ENCODE measurements at regions not wholly inside any gene's neighbourhood (a gene's known extent, or its start where the extent isn't known, plus 50 kb on each side); places are given as distances from the start of the nearest gene placed in this dataset.

DNA sequence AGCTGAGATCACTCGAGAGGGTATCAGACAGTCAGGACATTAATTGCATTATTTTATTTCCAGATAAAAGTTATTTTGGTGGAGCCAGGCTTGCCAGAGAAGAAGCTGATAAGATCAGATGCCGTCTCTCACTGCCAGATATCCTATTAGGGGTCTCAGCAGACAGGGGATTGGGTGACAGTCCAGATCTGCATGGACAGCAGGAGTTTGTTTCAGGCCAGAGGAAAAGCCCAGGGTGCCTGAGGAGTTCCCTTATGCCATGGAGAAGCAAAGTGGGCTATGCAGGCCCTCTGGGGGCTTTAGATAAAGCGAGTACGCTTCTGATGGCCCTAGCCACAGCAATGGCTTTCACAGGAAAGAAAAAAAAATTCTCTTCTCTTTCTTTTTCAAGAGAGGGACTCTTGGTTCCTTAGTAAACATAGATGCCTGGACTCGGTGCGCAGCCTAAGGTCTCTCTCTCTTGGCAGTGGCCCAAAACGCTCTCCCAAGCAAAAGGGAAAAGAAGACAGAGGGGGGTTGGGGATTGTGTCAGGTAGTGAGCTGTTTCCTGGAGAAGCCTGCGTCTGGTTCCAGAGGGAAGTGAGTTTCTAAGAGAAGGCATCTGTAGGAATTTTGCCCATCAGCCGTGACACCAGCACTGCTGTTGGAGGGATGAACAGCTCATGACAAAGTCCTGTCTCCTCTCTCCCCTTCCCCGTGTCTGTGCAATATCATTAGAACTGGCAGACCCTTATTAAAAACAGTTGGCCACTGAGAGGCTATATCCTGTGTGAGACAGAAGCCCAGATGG, 166.3 kb upstream of the FOXF1 start:
- H3K36me3 ChIP-seq (ENCODE audit: control insufficient read depth in 1 of 2, insufficient read depth in 2 of 2, low read length in 2 of 2): no peaks in the 10 kb centered on the region
- peaks cover 13 to 32% of the 10 kb centered on the region in 2 experiments for H3K4me1 ChIP-seq (ENCODE audit: control insufficient read depth in 1 of 2, insufficient read depth in 2 of 2, low read length in 2 of 2)
- no peaks in the 10 kb centered on the region for H3K27me3 ChIP-seq (ENCODE audit: insufficient read depth, low read length)
- RAD21 ChIA-PET (ENCODE audit: low non-redundant PET in 1 of 2, low total read pairs in 2 of 2, uncharacterized antibody in 2 of 2, unreplicated experiment in 2 of 2): no interaction called here
- no peaks in the 10 kb centered on the region for H3K79me2 ChIP-seq (ENCODE audit: insufficient read depth, low read length)
- intact Hi-C loops (cut with micrococcal nuclease): loop anchor here (5.0 kb wide), 1 partner anchor 272 kb away; no protein-coding TSS in a partner anchor
- TF ChIP-seq ELF1 (IDR thresholded peaks at IDR 0.05; ENCODE audit: borderline replicate concordance, low read depth) (no peak), EZH2 (IDR thresholded peaks at IDR 0.05) (no peak), POLR2A (IDR thresholded peaks at IDR 0.05; ENCODE audit: borderline replicate concordance, extremely low read depth, insufficient read depth, insufficient read length) (no peak)
- CTCF ChIA-PET: interaction anchor here (1.4 to 1.8 kb wide), 2 partner anchors 8 to 174 kb away, joined by 4 to 5 read pairs; no protein-coding TSS in a partner anchor
- H3K4me2 ChIP-seq (ENCODE audit: low read length): no peak overlapping the region
- H3K9me2 ChIP-seq (ENCODE audit: insufficient read depth): no peaks in the 10 kb centered on the region
- POLR2A ChIA-PET: no interaction called here
- no peak overlapping the region for H2AFZ ChIP-seq (ENCODE audit: low read depth, low read length, poor library complexity, severe bottlenecking)
- H3K9ac ChIP-seq (ENCODE audit: low read length): no peak overlapping the region
- no peaks in the 10 kb centered on the region for H4K20me1 ChIP-seq (ENCODE audit: insufficient read depth)
- BruUV-seq (replicated peaks): no TSS peak
- no peak for ATAC-seq
- H3K4me3 ChIP-seq (replicated peaks in 1 of 2; ENCODE audit: low read depth in 1 of 2, low read length in 2 of 2): no peak overlapping the region
- DNase-seq (ENCODE audit: low read depth, low spot score): no peak
- H3K27ac ChIP-seq (ENCODE audit: low read depth, low read length): no peak overlapping the region
- no peaks in the 10 kb centered on the region for H3K9me3 ChIP-seq (ENCODE audit: control insufficient read depth in 1 of 2, insufficient read depth in 1 of 2, low read depth in 1 of 2, low read length in 2 of 2)

DNA sequence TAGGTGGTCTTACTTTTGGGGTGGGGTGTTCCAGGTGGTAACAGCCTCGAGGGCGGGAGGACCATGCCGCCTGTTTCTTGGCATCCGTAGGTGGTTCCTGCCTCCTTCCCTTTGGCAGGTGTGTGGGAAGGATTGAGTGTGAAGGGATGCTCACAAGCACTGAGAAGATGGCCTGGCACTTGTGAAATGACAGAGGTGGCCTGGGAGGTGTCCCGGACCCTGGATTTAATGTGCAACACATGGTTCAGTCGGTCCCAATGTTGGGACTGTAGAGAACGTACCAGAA, 165.8 kb upstream of the FOXF1 start:
- H3K4me1 ChIP-seq (ENCODE audit: control insufficient read depth in 1 of 2, insufficient read depth in 2 of 2, low read length in 2 of 2): peaks cover 13 to 32% of the 10 kb centered on the region in 2 experiments
- H2AFZ ChIP-seq (ENCODE audit: low read depth, low read length, poor library complexity, severe bottlenecking): no peak overlapping the region
- BruUV-seq (replicated peaks): no TSS peak
- no peak for ATAC-seq
- no peaks in the 10 kb centered on the region for H3K9me3 ChIP-seq (ENCODE audit: control insufficient read depth in 1 of 2, insufficient read depth in 1 of 2, low read depth in 1 of 2, low read length in 2 of 2)
- no peaks in the 10 kb centered on the region for H4K20me1 ChIP-seq (ENCODE audit: insufficient read depth)
- no peak overlapping the region for H3K9ac ChIP-seq (ENCODE audit: low read length)
- no peaks in the 10 kb centered on the region for H3K79me2 ChIP-seq (ENCODE audit: insufficient read depth, low read length)
- ChIA-PET CTCF (interaction anchor here (1.8 kb wide), 1 partner anchor 173 kb away, joined by 4 read pairs; no protein-coding TSS in a partner anchor), POLR2A (no interaction called here), RAD21 (ENCODE audit: low non-redundant PET in 1 of 2, low total read pairs in 2 of 2, uncharacterized antibody in 2 of 2, unreplicated experiment in 2 of 2) (no interaction called here)
- no peaks in the 10 kb centered on the region for H3K36me3 ChIP-seq (ENCODE audit: control insufficient read depth in 1 of 2, insufficient read depth in 2 of 2, low read length in 2 of 2)
- H3K9me2 ChIP-seq (ENCODE audit: insufficient read depth): no peaks in the 10 kb centered on the region
- no peak overlapping the region for H3K27ac ChIP-seq (ENCODE audit: low read depth, low read length)
- no peak overlapping the region for H3K4me2 ChIP-seq (ENCODE audit: low read length)
- H3K27me3 ChIP-seq (ENCODE audit: insufficient read depth, low read length): no peaks in the 10 kb centered on the region
- DNase-seq (ENCODE audit: low read depth, low spot score): no peak
- intact Hi-C loops (cut with micrococcal nuclease): loop anchor here (5.0 kb wide), 1 partner anchor 272 kb away; no protein-coding TSS in a partner anchor
- H3K4me3 ChIP-seq (replicated peaks in 1 of 2; ENCODE audit: low read depth in 1 of 2, low read length in 2 of 2): no peak overlapping the region
- TF ChIP-seq SP1 (IDR thresholded peaks at IDR 0.05; ENCODE audit: low read depth) (no peak), YY1 (IDR thresholded peaks at IDR 0.05; ENCODE audit: extremely low read depth, insufficient replicate concordance, low read depth, low read length) (no peak), ZFX (IDR thresholded peaks at IDR 0.05) (no peak), CBX3 (IDR thresholded peaks at IDR 0.05; ENCODE audit: low read depth) (no peak), CEBPB (IDR thresholded peaks at IDR 0.05; ENCODE audit: low read depth) (no peak), EGR1 (IDR thresholded peaks at IDR 0.05; ENCODE audit: low read depth) (no peak), JUND (IDR thresholded peaks at IDR 0.05) (no peak), POLR2A (IDR thresholded peaks at IDR 0.05; ENCODE audit: borderline replicate concordance, extremely low read depth, insufficient read depth, insufficient read length) (no peak), EZH2phosphoT487 (IDR thresholded peaks at IDR 0.05; ENCODE audit: borderline replicate concordance) (no peak), ZNF274 (IDR thresholded peaks at IDR 0.05; ENCODE audit: low read depth, low read length) (no peak), EZH2 (IDR thresholded peaks at IDR 0.05) (no peak)
- TF ChIP-seq, protein P1, sequence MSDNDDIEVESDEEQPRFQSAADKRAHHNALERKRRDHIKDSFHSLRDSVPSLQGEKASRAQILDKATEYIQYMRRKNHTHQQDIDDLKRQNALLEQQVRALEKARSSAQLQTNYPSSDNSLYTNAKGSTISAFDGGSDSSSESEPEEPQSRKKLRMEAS (IDR thresholded peaks at IDR 0.05): no peak
- TF ChIP-seq, protein P2, sequence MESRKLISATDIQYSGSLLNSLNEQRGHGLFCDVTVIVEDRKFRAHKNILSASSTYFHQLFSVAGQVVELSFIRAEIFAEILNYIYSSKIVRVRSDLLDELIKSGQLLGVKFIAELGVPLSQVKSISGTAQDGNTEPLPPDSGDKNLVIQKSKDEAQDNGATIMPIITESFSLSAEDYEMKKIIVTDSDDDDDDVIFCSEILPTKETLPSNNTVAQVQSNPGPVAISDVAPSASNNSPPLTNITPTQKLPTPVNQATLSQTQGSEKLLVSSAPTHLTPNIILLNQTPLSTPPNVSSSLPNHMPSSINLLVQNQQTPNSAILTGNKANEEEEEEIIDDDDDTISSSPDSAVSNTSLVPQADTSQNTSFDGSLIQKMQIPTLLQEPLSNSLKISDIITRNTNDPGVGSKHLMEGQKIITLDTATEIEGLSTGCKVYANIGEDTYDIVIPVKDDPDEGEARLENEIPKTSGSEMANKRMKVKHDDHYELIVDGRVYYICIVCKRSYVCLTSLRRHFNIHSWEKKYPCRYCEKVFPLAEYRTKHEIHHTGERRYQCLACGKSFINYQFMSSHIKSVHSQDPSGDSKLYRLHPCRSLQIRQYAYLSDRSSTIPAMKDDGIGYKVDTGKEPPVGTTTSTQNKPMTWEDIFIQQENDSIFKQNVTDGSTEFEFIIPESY (IDR thresholded peaks at IDR 0.05; ENCODE audit: extremely low read depth, insufficient replicate concordance, low read length): no peak
- TF ChIP-seq, protein P3, sequence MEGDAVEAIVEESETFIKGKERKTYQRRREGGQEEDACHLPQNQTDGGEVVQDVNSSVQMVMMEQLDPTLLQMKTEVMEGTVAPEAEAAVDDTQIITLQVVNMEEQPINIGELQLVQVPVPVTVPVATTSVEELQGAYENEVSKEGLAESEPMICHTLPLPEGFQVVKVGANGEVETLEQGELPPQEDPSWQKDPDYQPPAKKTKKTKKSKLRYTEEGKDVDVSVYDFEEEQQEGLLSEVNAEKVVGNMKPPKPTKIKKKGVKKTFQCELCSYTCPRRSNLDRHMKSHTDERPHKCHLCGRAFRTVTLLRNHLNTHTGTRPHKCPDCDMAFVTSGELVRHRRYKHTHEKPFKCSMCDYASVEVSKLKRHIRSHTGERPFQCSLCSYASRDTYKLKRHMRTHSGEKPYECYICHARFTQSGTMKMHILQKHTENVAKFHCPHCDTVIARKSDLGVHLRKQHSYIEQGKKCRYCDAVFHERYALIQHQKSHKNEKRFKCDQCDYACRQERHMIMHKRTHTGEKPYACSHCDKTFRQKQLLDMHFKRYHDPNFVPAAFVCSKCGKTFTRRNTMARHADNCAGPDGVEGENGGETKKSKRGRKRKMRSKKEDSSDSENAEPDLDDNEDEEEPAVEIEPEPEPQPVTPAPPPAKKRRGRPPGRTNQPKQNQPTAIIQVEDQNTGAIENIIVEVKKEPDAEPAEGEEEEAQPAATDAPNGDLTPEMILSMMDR (IDR thresholded peaks at IDR 0.05 in 2 of 3, conservative IDR thresholded peaks at IDR 0.05 in 1 of 3; ENCODE audit: borderline replicate concordance in 1 of 3, insufficient read depth in 1 of 3, low read depth in 2 of 3, low read length in 2 of 3): no peak
- TF ChIP-seq, protein P4, sequence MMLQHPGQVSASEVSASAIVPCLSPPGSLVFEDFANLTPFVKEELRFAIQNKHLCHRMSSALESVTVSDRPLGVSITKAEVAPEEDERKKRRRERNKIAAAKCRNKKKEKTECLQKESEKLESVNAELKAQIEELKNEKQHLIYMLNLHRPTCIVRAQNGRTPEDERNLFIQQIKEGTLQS (IDR thresholded peaks at IDR 0.05): no peak
